ELR (cell line): ENCODE measurements at regions not wholly inside any gene's neighbourhood (a gene's known extent, or its start where the extent isn't known, plus 50 kb on each side); places are given as distances from the start of the nearest gene placed in this dataset.
A peak's percentile ranks its signal among the peaks of the same experiment; 100 is the strongest.

Experiments
- DNase-seq: peaks from one replicate; pipeline ENCODE4 v3.0.0-alpha.2; 2015; ENCODE audit warnings: low read depth

GRCh38 chr6:56345376-56345995 lies 98.1 kb upstream of the COL21A1 start:
- no peak for DNase-seq

GRCh38 chr6:56343295-56343694 lies 95.9 kb upstream of the COL21A1 start:
- DNase-seq, result no peak

GRCh38 chr6:56339524-56339923 lies 92.1 kb upstream of the COL21A1 start:
- no peak for DNase-seq

GRCh38 chr6:56335726-56336125 lies 88.3 kb upstream of the COL21A1 start:
- DNase-seq, result peak; percentile 94

- peak; percentile 93 for DNase-seq
Measured at GRCh38 chr6:56334937-56335336, 87.6 kb upstream of the COL21A1 start.

- peak; percentile 43 for DNase-seq
Measured at GRCh38 chr6:56329271-56330050, 82.1 kb upstream of the COL21A1 start.

GRCh38 chr6:56328728-56329090 lies 81.3 kb upstream of the COL21A1 start:
- DNase-seq, result no peak

GRCh38 chr6:56327946-56328727 lies 80.8 kb upstream of the COL21A1 start:
- no peak for DNase-seq

GRCh38 chr6:56324396-56324795 lies 77.0 kb upstream of the COL21A1 start:
- DNase-seq, result no peak

GRCh38 chr6:56318851-56319250 lies 71.5 kb upstream of the COL21A1 start:
- no peak for DNase-seq

GRCh38 chr6:56314683-56315523 lies 67.5 kb upstream of the COL21A1 start:
- peak; percentile 67 for DNase-seq

- DNase-seq, result no peak
Measured at GRCh38 chr6:56311533-56312448, 64.4 kb upstream of the COL21A1 start.

- DNase-seq, result no peak
Measured at GRCh38 chr6:56311061-56311460, 63.7 kb upstream of the COL21A1 start.

- no peak for DNase-seq
Measured at GRCh38 chr6:56310241-56310640, 62.9 kb upstream of the COL21A1 start.

- DNase-seq, result no peak
Measured at GRCh38 chr6:56299916-56300315, 52.5 kb upstream of the COL21A1 start.

- peak; percentile 53 for DNase-seq
Measured at GRCh38 chr6:56297022-56297989, 49.9 kb upstream of the COL21A1 start.
